Mesodermal cell (in vitro differentiated cells): ENCODE measurements at regions not wholly inside any gene's neighbourhood (a gene's known extent, or its start where the extent isn't known, plus 50 kb on each side); places are given as distances from the start of the nearest gene placed in this dataset.
A peak's percentile ranks its signal among the peaks of the same experiment; 100 is the strongest.

Experiments
- H3K27ac ChIP-seq: 2 replicates; pipeline ENCODE4 v1.7.0; 2013; ENCODE audit warnings: mild to moderate bottlenecking, low read depth, low read length, moderate library complexity; ENCODE audit not compliant: severe bottlenecking
- H3K36me3 ChIP-seq: 2 replicates; pipeline ENCODE4 v1.7.1; 2013; ENCODE audit warnings: mild to moderate bottlenecking, low read length, moderate library complexity; ENCODE audit not compliant: control insufficient read depth, insufficient read depth
- H3K4me1 ChIP-seq: one replicate; pipeline ENCODE4 v1.7.1; 2013; ENCODE audit warnings: mild to moderate bottlenecking, low read length; ENCODE audit not compliant: insufficient read depth, control insufficient read depth, poor library complexity, severe bottlenecking
- H3K4me3 ChIP-seq: 2 replicates; pipeline ENCODE4 v1.7.0; 2013; ENCODE audit warnings: low read length, control low read depth, mild to moderate bottlenecking; ENCODE audit not compliant: insufficient read depth, poor library complexity, severe bottlenecking; ENCODE audit errors: extremely low read depth
- H3K9me3 ChIP-seq: 2 replicates; pipeline ENCODE4 v1.7.1; 2013; ENCODE audit warnings: mild to moderate bottlenecking, low read length, moderate library complexity; ENCODE audit not compliant: control insufficient read depth
- WGBS, 2 experiments: methylation state at CpG; one replicate each; pipeline ENCODE4 v1.1.5; 2013; ENCODE audit warnings: missing lambda C conversion rate in 2 of 2; ENCODE audit not compliant: insufficient coverage in 2 of 2; 5-methylcytosine and 5-hydroxymethylcytosine counted together

- Histone ChIP-seq H3K36me3 (no peaks in the 10 kb centered on the region), H3K9me3 (peaks cover 21% of the 10 kb centered on the region), H3K4me3 (no peak overlapping the region), H3K27ac (peak overlapping the region; percentile 91), H3K4me1 (no peaks in the 10 kb centered on the region)
- 59 to 100% methylated on average over 1 to 4 of the region's 8 CpGs for WGBS, 2 experiments
These were observed 61.1 kb upstream of the SLC22A16 start for GRCh38 chr6:110537208-110538123.

- Histone ChIP-seq H3K27ac (no peak overlapping the region), H3K4me1 (no peaks in the 10 kb centered on the region), H3K4me3 (no peak overlapping the region), H3K9me3 (peaks cover 33% of the 10 kb centered on the region), H3K36me3 (no peaks in the 10 kb centered on the region)
- 63 to 100% methylated on average over 1 of the region's 3 CpGs for WGBS, 2 experiments
These were observed 58.5 kb upstream of the SLC22A16 start for GRCh38 chr6:110534731-110535492.

- Histone ChIP-seq H3K27ac (peak overlapping the region; percentile 31), H3K36me3 (no peaks in the 10 kb centered on the region), H3K4me3 (no peak overlapping the region), H3K9me3 (peaks cover 20% of the 10 kb centered on the region), H3K4me1 (peaks cover 22% of the 10 kb centered on the region)
- no CpG with 5 or more reads among the region's 1 CpG for WGBS, 2 experiments
These were observed 56.0 kb upstream of the SLC22A16 start for GRCh38 chr6:110532431-110532830.

- peaks cover 20% of the 10 kb centered on the region for H3K9me3 ChIP-seq
- H3K4me1 ChIP-seq: peaks cover 22% of the 10 kb centered on the region
- WGBS, 2 experiments: 100% methylated on average over 1 of the region's 2 CpGs; no CpG with 5 or more reads in 1 of the 2 experiments
- H3K27ac ChIP-seq: no peak overlapping the region
- no peak overlapping the region for H3K4me3 ChIP-seq
- H3K36me3 ChIP-seq: no peaks in the 10 kb centered on the region
These were observed 54.3 kb upstream of the SLC22A16 start for GRCh38 chr6:110530671-110531070.

GRCh38 chr6:110529907-110530306 lies 53.5 kb upstream of the SLC22A16 start:
- Histone ChIP-seq H3K4me1 (peaks cover 22% of the 10 kb centered on the region), H3K4me3 (no peak overlapping the region), H3K27ac (peak overlapping the region; percentile 13), H3K36me3 (no peaks in the 10 kb centered on the region), H3K9me3 (peaks cover 17% of the 10 kb centered on the region)
- 85 to 95% methylated on average over 2 of the region's 3 CpGs for WGBS, 2 experiments

GRCh38 chr6:110529355-110529754 lies 52.9 kb upstream of the SLC22A16 start:
- peaks cover 22% of the 10 kb centered on the region for H3K4me1 ChIP-seq
- WGBS, 2 experiments: 83 to 100% methylated on average over 2 of the region's 5 CpGs
- peak overlapping the region; percentile 37 for H3K27ac ChIP-seq
- no peaks in the 10 kb centered on the region for H3K36me3 ChIP-seq
- no peak overlapping the region for H3K4me3 ChIP-seq
- peaks cover 12% of the 10 kb centered on the region for H3K9me3 ChIP-seq

GRCh38 chr6:110528930-110529325 lies 52.5 kb upstream of the SLC22A16 start:
- Histone ChIP-seq H3K27ac (peak overlapping the region; percentile 37), H3K4me3 (no peak overlapping the region), H3K9me3 (peaks cover 12% of the 10 kb centered on the region), H3K36me3 (no peaks in the 10 kb centered on the region), H3K4me1 (peaks cover 22% of the 10 kb centered on the region)
- WGBS, 2 experiments: 93 to 96% methylated on average over 3 to 6 of the region's 6 CpGs

- H3K4me3 ChIP-seq: no peak overlapping the region
- peaks cover 12% of the 10 kb centered on the region for H3K9me3 ChIP-seq
- H3K36me3 ChIP-seq: no peaks in the 10 kb centered on the region
- no peak overlapping the region for H3K27ac ChIP-seq
- WGBS, 2 experiments: 100% methylated on average over 1 of the region's 4 CpGs; no CpG with 5 or more reads in 1 of the 2 experiments
- peaks cover 22% of the 10 kb centered on the region for H3K4me1 ChIP-seq
These were observed 51.9 kb upstream of the SLC22A16 start for GRCh38 chr6:110528101-110528929.

GRCh38 chr6:110527516-110527915 lies 51.1 kb upstream of the SLC22A16 start:
- no peaks in the 10 kb centered on the region for H3K36me3 ChIP-seq
- H3K4me3 ChIP-seq: no peak overlapping the region
- H3K4me1 ChIP-seq: peaks cover 22% of the 10 kb centered on the region
- peaks cover 12% of the 10 kb centered on the region for H3K9me3 ChIP-seq
- no peak overlapping the region for H3K27ac ChIP-seq
- no CpG with 5 or more reads among the region's 4 CpGs for WGBS, 2 experiments

GRCh38 chr6:110526726-110527125 lies 50.3 kb upstream of the SLC22A16 start:
- peaks cover 22% of the 10 kb centered on the region for H3K4me1 ChIP-seq
- H3K27ac ChIP-seq: no peak overlapping the region
- no peaks in the 10 kb centered on the region for H3K36me3 ChIP-seq
- no peak overlapping the region for H3K4me3 ChIP-seq
- H3K9me3 ChIP-seq: peaks cover 12% of the 10 kb centered on the region
- WGBS, 2 experiments: 70 to 100% methylated on average over 2 of the region's 3 CpGs
